Stimulated activated CD8-positive, alpha-beta memory T cell treated with anti-CD3 and anti-CD28 coated beads, Interleukin-7, amount 100 ng/mL, for 48 hours (primary cell): ENCODE measurements at regions not wholly inside any gene's neighbourhood (a gene's known extent, or its start where the extent isn't known, plus 50 kb on each side); places are given as distances from the start of the nearest gene placed in this dataset.
"Not testable (repeated sequence)": the region's sequence is repeated elsewhere in the genome, so short reads cannot be mapped to it uniquely, and the experiment has no call there.

Source experiments
- DNase-seq, 2 donors: peaks; one replicate each; pipeline ENCODE4 v3.0.0-alpha.2; 2020; ENCODE audit warnings: low read depth in 1 of 2; ENCODE audit errors: extremely low read depth in 1 of 2

- DNase-seq: no peak
Measured at GRCh38 chr10:44013981-44014380, 365.3 kb upstream of the ZNF32 start.

GRCh38 chr10:44012921-44013320 is 364.2 kb upstream of the ZNF32 start:
- no peak for DNase-seq

DNA sequence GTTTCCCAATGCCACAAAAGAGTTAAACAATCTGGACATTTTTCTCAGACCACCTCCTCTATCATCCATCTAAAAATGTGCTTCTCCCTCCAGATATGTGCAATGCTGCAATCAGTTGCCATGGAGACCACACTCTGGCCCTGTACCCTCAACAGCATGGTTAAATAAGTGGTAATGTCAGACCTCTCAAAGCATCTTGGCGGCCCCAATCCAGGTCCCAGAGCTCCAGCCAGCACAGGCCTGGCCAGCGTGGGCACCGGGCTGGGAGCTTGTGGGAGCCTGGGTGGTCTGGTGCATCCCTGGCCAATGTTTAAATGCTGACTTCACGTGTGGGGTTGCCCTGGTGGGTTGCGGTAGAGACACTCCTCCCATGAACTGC is 362.9 kb upstream of the ZNF32 start:
- no peak for DNase-seq

DNA sequence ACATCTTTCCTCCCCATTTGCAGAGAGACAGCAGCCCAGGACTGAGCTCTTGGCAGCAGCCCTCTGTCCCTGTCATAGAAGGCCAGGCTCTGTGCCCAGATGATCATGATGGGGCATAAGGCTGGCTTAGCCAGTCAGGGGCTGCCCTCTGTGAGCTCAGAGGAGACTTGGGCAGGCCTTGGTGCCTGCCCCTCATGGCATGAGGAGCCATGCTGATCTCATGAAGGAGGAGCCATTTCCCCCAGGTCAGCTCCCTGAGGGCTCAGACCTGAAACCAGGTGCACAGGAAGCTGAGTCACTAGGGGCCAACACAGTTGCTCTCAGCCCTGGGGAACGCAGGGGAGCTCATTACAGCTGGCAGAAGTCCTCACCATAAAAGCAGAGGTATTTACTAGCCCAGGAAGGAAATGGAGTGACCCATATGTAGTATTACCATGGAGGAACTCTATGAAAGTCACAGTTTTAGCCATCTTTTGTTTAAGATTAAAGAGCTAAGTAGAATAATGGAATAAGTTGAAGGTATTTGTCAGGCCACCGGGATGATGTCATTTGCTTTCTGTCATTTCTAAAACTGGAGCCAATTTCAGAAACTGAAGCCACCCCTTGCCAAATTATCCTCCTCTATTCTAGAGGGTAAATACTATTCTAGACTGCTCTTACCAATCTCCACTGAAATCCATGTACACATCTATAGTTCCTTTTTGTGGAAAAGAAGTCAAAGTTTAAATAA is 362.4 kb upstream of the ZNF32 start:
- peak in 1 of 2 donors; percentile 17 for DNase-seq

- no peak for DNase-seq
Measured at GRCh38 chr10:44009891-44010632, 361.4 kb upstream of the ZNF32 start.

DNA sequence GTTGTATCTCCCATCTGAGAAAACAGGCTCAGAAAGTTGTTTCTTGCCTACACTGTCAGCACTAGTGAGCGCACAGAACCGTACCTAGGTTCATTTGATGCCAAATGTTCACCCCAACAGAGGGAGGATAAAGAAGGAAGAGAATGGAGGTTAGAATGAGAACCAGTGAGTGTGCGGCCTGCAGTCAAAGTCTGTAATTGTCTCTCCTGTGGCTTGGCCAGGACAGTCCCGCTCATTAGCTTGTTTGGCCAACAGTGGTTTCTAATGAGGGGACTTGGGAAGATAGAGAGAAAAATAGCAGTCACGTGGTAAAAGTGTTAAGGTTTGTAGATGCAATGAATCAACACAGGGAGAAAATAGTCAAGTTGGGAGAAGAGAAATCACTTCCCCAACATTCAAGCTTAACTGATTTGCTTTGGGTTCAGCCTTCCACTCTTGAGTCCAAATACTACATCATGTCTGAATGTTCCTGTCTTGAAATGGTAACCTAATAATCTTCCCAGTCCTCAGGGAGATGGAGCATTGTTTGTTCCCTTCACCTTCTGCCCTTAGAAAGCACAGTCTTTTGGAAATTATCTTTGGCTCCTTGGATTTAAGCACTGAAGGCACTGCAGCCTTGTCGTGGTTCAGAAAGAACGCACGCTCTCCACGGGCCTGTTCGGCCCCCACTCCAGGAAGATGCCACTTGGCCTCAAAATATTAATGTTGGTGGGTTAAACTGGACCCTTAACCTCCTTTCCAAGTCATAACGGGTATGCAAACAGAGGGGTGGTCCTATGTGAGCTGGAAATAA is 360.4 kb upstream of the ZNF32 start:
- no peak for DNase-seq

- no peak for DNase-seq
Measured at GRCh38 chr10:44008270-44008916, 359.7 kb upstream of the ZNF32 start.

DNA sequence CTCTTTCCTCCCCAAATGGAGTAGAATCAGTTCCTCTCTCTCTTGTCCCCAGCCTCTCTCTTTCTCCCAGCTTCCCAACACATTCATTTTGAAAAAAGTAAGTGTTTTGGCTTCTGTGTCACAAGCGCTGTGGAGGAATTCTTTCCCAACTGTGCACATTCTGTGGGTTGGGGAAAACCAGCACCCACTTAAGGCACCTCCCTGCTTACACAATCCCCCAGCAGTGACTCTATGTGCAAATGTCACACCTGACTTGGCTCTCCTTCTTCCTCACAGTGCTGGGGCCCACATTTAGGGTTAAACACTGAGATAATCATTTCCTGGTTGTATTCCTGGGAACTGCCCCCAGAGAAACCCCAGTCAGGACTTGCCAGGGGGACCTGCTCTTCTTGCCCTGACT is 358.1 kb upstream of the ZNF32 start:
- no peak for DNase-seq

GRCh38 chr10:44005788-44006099 is 357.1 kb upstream of the ZNF32 start:
- DNase-seq: no peak

GRCh38 chr10:44004913-44005787 is 356.5 kb upstream of the ZNF32 start:
- no peak for DNase-seq

GRCh38 chr10:43998021-43998809 is 349.5 kb upstream of the ZNF32 start:
- no peak for DNase-seq

GRCh38 chr10:43997330-43997729 is 348.6 kb upstream of the ZNF32 start:
- no peak for DNase-seq

GRCh38 chr10:43994539-43994938 is 345.9 kb upstream of the ZNF32 start:
- no peak for DNase-seq

DNA sequence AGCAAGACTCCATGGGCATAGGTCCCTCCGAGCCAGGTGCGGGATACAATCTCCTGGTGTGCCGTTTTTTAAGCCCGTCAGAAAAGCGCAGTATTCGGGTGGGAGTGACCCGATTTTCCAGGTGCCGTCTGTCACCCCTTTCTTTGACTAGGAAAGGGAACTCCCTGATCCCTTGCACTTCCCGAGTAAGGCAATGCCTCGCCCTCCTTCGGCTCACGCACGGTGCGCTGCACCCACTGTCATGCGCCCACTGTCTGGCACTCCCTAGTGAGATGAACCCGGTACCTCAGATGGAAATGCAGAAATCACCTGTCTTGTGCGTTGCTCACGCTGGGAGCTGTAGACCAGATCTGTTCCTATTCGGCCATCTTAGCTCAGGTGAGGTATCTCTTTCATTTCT is 344.1 kb upstream of the ZNF32 start:
- not testable (repeated sequence) for DNase-seq

DNA sequence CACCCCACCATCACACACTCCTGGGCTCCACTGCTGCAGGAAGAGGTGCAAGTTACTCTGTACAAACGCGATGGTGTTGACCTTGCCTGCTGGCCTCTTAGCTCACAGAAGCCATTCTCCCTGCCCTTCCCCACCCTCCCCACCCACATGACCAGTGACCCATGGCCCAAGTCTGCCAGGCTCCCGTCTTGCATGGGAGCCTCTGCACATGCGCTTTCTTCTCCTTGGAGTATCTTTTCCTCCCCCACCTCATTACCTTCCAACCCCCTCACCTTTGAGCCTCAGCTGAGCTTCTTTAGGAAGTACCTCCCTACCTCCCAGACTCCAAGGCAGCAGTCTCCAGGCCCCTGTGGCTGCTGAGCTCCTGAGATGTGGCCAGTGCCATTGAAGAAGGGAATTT is 337.7 kb upstream of the ZNF32 start:
- no peak for DNase-seq

- DNase-seq: no peak
Measured at GRCh38 chr10:43985941-43986340, 337.3 kb upstream of the ZNF32 start.

- DNase-seq: no peak
Measured at GRCh38 chr10:43983856-43984271, 335.2 kb upstream of the ZNF32 start.

- DNase-seq: no peak
Measured at GRCh38 chr10:43983405-43983804, 334.7 kb upstream of the ZNF32 start.

DNA sequence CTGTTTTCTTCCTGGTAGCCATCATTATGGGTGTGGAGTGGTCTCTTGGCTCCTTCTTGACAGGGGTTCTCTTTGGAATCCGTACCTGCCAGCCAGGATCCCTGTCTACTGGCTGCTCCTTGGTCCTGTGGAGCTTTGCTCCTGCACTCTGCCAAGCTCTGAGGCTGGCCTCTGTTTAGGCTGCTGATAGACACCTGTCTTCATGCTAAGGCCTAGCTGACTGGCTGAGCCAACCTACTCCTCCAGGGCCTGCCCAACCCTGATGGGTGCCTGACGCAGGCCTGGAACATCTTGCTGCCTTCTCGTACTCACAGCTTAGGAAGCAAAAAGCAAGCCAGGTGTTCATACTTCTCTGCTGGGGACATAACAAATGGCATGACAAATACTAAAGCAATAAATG is 333.6 kb upstream of the ZNF32 start:
- no peak for DNase-seq

GRCh38 chr10:43981696-43982095 is 333.0 kb upstream of the ZNF32 start:
- DNase-seq: no peak
